ENCODE measurements at regions not wholly inside any gene's neighbourhood (a gene's known extent, or its start where the extent isn't known, plus 50 kb on each side); places are given as distances from the start of the nearest gene placed in this dataset.
"Not testable (repeated sequence)": the region's sequence is repeated elsewhere in the genome, so short reads cannot be mapped to it uniquely, and the experiment has no call there.

- intact Hi-C loops (cut with micrococcal nuclease; ENCODE audit: unreplicated experiment) = no loop called here
- CTCF ChIA-PET = no interaction called here
- no peak for DNase-seq
Measured at GRCh38 chrX:142884881-142885280, 140.8 kb upstream of the SPANXN4 start.

GRCh38 chrX:142891046-142891445 is 134.7 kb upstream of the SPANXN4 start:
- Mint-ChIP-seq H3K4me1 (ENCODE audit: low read depth, unreplicated experiment) (no peaks in the 10 kb centered on the region), H3K36me3 (ENCODE audit: insufficient read depth, unreplicated experiment) (no peaks in the 10 kb centered on the region), H3K9me3 (ENCODE audit: low read depth, unreplicated experiment) (peaks cover 5% of the 10 kb centered on the region), H3K27ac (ENCODE audit: unreplicated experiment) (no peak overlapping the region), H3K27me3 (ENCODE audit: unreplicated experiment) (no peaks in the 10 kb centered on the region), H3K4me3 (ENCODE audit: low read depth, unreplicated experiment) (no peak overlapping the region)
- no peak for DNase-seq
- no TSS peak for BruUV-seq (replicated peaks)
- TF ChIP-seq CTCF (IDR thresholded peaks at IDR 0.05; ENCODE audit: unreplicated experiment) = no peak
- CTCF ChIA-PET = no interaction called here
- intact Hi-C loops (cut with micrococcal nuclease; ENCODE audit: unreplicated experiment) = no loop called here

More at GRCh38 chrX:142884881-142885280, 140.8 kb upstream of the SPANXN4 start:
- H3K9me3 Mint-ChIP-seq (ENCODE audit: low read depth, unreplicated experiment) = peaks cover 2% of the 10 kb centered on the region
- H3K36me3 Mint-ChIP-seq (ENCODE audit: insufficient read depth, unreplicated experiment) = no peaks in the 10 kb centered on the region
- H3K27ac Mint-ChIP-seq (ENCODE audit: unreplicated experiment) = no peak overlapping the region
- TF ChIP-seq CTCF (IDR thresholded peaks at IDR 0.05; ENCODE audit: unreplicated experiment) = no peak
- no peak overlapping the region for H3K4me3 Mint-ChIP-seq (ENCODE audit: low read depth, unreplicated experiment)
- H3K27me3 Mint-ChIP-seq (ENCODE audit: unreplicated experiment) = no peaks in the 10 kb centered on the region
- no TSS peak for BruUV-seq (replicated peaks)
- no peaks in the 10 kb centered on the region for H3K4me1 Mint-ChIP-seq (ENCODE audit: low read depth, unreplicated experiment)

- CTCF ChIA-PET = no interaction called here
- no peaks in the 10 kb centered on the region for H3K4me1 Mint-ChIP-seq (ENCODE audit: low read depth, unreplicated experiment)
- no peaks in the 10 kb centered on the region for H3K27me3 Mint-ChIP-seq (ENCODE audit: unreplicated experiment)
- H3K36me3 Mint-ChIP-seq (ENCODE audit: insufficient read depth, unreplicated experiment) = no peaks in the 10 kb centered on the region
- H3K9me3 Mint-ChIP-seq (ENCODE audit: low read depth, unreplicated experiment) = peaks cover 16% of the 10 kb centered on the region
- no peak for TF ChIP-seq CTCF (IDR thresholded peaks at IDR 0.05; ENCODE audit: unreplicated experiment)
- H3K4me3 Mint-ChIP-seq (ENCODE audit: low read depth, unreplicated experiment) = no peak overlapping the region
- no TSS peak for BruUV-seq (replicated peaks)
- H3K27ac Mint-ChIP-seq (ENCODE audit: unreplicated experiment) = no peak overlapping the region
- DNase-seq = no peak
- intact Hi-C loops (cut with micrococcal nuclease; ENCODE audit: unreplicated experiment) = no loop called here
Measured at GRCh38 chrX:142898164-142898563, 127.6 kb upstream of the SPANXN4 start.

- H3K27ac Mint-ChIP-seq (ENCODE audit: unreplicated experiment) = no peak overlapping the region
- CTCF ChIA-PET = no interaction called here
- H3K9me3 Mint-ChIP-seq (ENCODE audit: low read depth, unreplicated experiment) = peaks cover 8% of the 10 kb centered on the region
- intact Hi-C loops (cut with micrococcal nuclease; ENCODE audit: unreplicated experiment) = no loop called here
- TF ChIP-seq CTCF (IDR thresholded peaks at IDR 0.05; ENCODE audit: unreplicated experiment) = no peak
- no TSS peak for BruUV-seq (replicated peaks)
- H3K4me1 Mint-ChIP-seq (ENCODE audit: low read depth, unreplicated experiment) = no peaks in the 10 kb centered on the region
- DNase-seq = no peak
- H3K27me3 Mint-ChIP-seq (ENCODE audit: unreplicated experiment) = no peaks in the 10 kb centered on the region
- H3K36me3 Mint-ChIP-seq (ENCODE audit: insufficient read depth, unreplicated experiment) = no peaks in the 10 kb centered on the region
- H3K4me3 Mint-ChIP-seq (ENCODE audit: low read depth, unreplicated experiment) = no peak overlapping the region
Measured at GRCh38 chrX:142923201-142923600, 102.5 kb upstream of the SPANXN4 start.

GRCh38 chrX:142938793-142939192 is 86.9 kb upstream of the SPANXN4 start:
- CTCF ChIA-PET = no interaction called here
- Mint-ChIP-seq H3K4me3 (ENCODE audit: low read depth, unreplicated experiment) (no peak overlapping the region), H3K27me3 (ENCODE audit: unreplicated experiment) (no peaks in the 10 kb centered on the region), H3K36me3 (ENCODE audit: insufficient read depth, unreplicated experiment) (no peaks in the 10 kb centered on the region), H3K27ac (ENCODE audit: unreplicated experiment) (no peak overlapping the region), H3K9me3 (ENCODE audit: low read depth, unreplicated experiment) (peaks cover 12% of the 10 kb centered on the region), H3K4me1 (ENCODE audit: low read depth, unreplicated experiment) (no peaks in the 10 kb centered on the region)
- BruUV-seq (replicated peaks) = no TSS peak
- no peak for TF ChIP-seq CTCF (IDR thresholded peaks at IDR 0.05; ENCODE audit: unreplicated experiment)
- intact Hi-C loops (cut with micrococcal nuclease; ENCODE audit: unreplicated experiment) = no loop called here
- no peak for DNase-seq

- H3K9me3 Mint-ChIP-seq (ENCODE audit: low read depth, unreplicated experiment) = not testable (repeated sequence)
Measured at GRCh38 chrX:142972147-142972809, 53.5 kb upstream of the SPANXN4 start.

More at GRCh38 chrX:142972147-142972809, 53.5 kb upstream of the SPANXN4 start:
- H3K4me3 Mint-ChIP-seq (ENCODE audit: low read depth, unreplicated experiment); H3K27me3 Mint-ChIP-seq (ENCODE audit: unreplicated experiment); BruUV-seq (replicated peaks); intact Hi-C loops (cut with micrococcal nuclease; ENCODE audit: unreplicated experiment); DNase-seq; CTCF ChIA-PET; H3K4me1 Mint-ChIP-seq (ENCODE audit: low read depth, unreplicated experiment); H3K36me3 Mint-ChIP-seq (ENCODE audit: insufficient read depth, unreplicated experiment); H3K27ac Mint-ChIP-seq (ENCODE audit: unreplicated experiment): not testable (repeated sequence)

Measured in Calu3 (cell line).